Keratinocyte (primary cell): ENCODE measurements at regions not wholly inside any gene's neighbourhood (a gene's known extent, or its start where the extent isn't known, plus 50 kb on each side); places are given as distances from the start of the nearest gene placed in this dataset.

ENCODE experiments used
- DNase-seq: peaks from one replicate; pipeline ENCODE4 v3.0.0-alpha.2; 2011; ENCODE audit warnings: low read depth, missing footprints, low spot score
- FAIRE-seq: peaks from 2 replicates; lab custom pipeline; 2011; peaks lifted over from hg19 to GRCh38; lab: Jason Lieb, UNC
- H2AFZ ChIP-seq: 2 replicates; pipeline ENCODE4 v1.6.0; 2012; ENCODE audit warnings: low read length, control low read depth, inconsistent platforms; ENCODE audit not compliant: control insufficient read depth
- H3K27ac ChIP-seq: 2 replicates; pipeline ENCODE4 v1.5.1; 2011; ENCODE audit warnings: low read length; ENCODE audit not compliant: control insufficient read depth, insufficient read depth
- H3K27me3 ChIP-seq: 3 replicates; pipeline ENCODE4 v1.6.0; 2011; ENCODE audit warnings: low read length; ENCODE audit not compliant: control insufficient read depth, insufficient read depth; ENCODE audit errors: extremely low read depth
- H3K36me3 ChIP-seq, 2 experiments: 2 replicates in 1 of 2; 3 replicates in 1 of 2; pipeline ENCODE4 v1.5.1; 2011; ENCODE audit warnings: low read length in 2 of 2, mild to moderate bottlenecking in 1 of 2; ENCODE audit not compliant: control insufficient read depth in 2 of 2, insufficient read depth in 2 of 2; ENCODE audit errors: extremely low read depth in 1 of 2
- H3K4me1 ChIP-seq: 3 replicates; pipeline ENCODE4 v1.5.1; 2011; ENCODE audit warnings: low read length; ENCODE audit not compliant: control insufficient read depth, insufficient read depth; ENCODE audit errors: extremely low read depth
- H3K4me2 ChIP-seq: 3 replicates; pipeline ENCODE4 v1.6.0; 2011; ENCODE audit warnings: low read depth, low read length; ENCODE audit not compliant: control insufficient read depth, insufficient read depth; ENCODE audit errors: extremely low read depth
- H3K4me3 ChIP-seq, 3 experiments: fragments of 200-600 bp in 1 of 3; sonication (generic) in 1 of 3; 2 replicates in 2 of 3; 3 replicates in 1 of 3; pipeline ENCODE4 v1.5.1; 2011 to 2016; ENCODE audit warnings: low read length in 3 of 3, mild to moderate bottlenecking in 3 of 3, control low read depth in 2 of 3, inconsistent platforms in 1 of 3, low read depth in 1 of 3, mixed read lengths in 1 of 3, mixed run types in 1 of 3, moderate library complexity in 1 of 3; ENCODE audit not compliant: control insufficient read depth in 2 of 3, insufficient read depth in 2 of 3; ENCODE audit errors: extremely low read depth in 1 of 3
- H3K79me2 ChIP-seq: 2 replicates; pipeline ENCODE4 v1.6.0; 2012; ENCODE audit warnings: low read length; ENCODE audit not compliant: control insufficient read depth, insufficient read depth
- H3K9ac ChIP-seq: 3 replicates; pipeline ENCODE4 v1.6.0; 2011; ENCODE audit warnings: low read length; ENCODE audit not compliant: control insufficient read depth, insufficient read depth; ENCODE audit errors: extremely low read depth
- H3K9me1 ChIP-seq: 3 replicates; pipeline ENCODE4 v1.6.0; 2011; ENCODE audit warnings: low read length; ENCODE audit not compliant: control insufficient read depth, insufficient read depth; ENCODE audit errors: extremely low read depth
- H3K9me3 ChIP-seq: 2 replicates; pipeline ENCODE4 v1.5.1; 2012; ENCODE audit warnings: low read depth, low read length; ENCODE audit not compliant: control insufficient read depth
- H4K20me1 ChIP-seq: 3 replicates; pipeline ENCODE4 v1.6.0; 2011; ENCODE audit warnings: low read length; ENCODE audit not compliant: control insufficient read depth, insufficient read depth; ENCODE audit errors: extremely low read depth
- EZH2 ChIP-seq: IDR thresholded peaks from one replicate; pipeline ENCODE4 v1.6.1; 2012; ENCODE audit warnings: inconsistent platforms, mild to moderate bottlenecking, low read length, moderate library complexity
- dilution Hi-C: fragments of 300-500 bp; cut with MboI; formaldehyde crosslinking; loops from one replicate; pipeline ENCODE4 v1.7.0; 2020; ENCODE audit warnings: low sequenced_read_pairs; ENCODE audit not compliant: extremely low pct_ligation_motif_present
- TF ChIP-seq, protein P1 (sequence below), 3 experiments: IDR thresholded peaks in 1 of 3; conservative IDR thresholded peaks in 1 of 3; optimal IDR thresholded peaks in 1 of 3; 2 replicates in 2 of 3; 3 replicates in 1 of 3; pipeline versions ENCODE3 to v1.5.1; 2011; ENCODE audit warnings: low read length in 3 of 3, mild to moderate bottlenecking in 3 of 3, moderate library complexity in 2 of 3, control low read depth in 1 of 3, inconsistent platforms in 1 of 3; ENCODE audit not compliant: insufficient read depth in 2 of 3; ENCODE audit errors: extremely low read depth in 1 of 3

DNA sequence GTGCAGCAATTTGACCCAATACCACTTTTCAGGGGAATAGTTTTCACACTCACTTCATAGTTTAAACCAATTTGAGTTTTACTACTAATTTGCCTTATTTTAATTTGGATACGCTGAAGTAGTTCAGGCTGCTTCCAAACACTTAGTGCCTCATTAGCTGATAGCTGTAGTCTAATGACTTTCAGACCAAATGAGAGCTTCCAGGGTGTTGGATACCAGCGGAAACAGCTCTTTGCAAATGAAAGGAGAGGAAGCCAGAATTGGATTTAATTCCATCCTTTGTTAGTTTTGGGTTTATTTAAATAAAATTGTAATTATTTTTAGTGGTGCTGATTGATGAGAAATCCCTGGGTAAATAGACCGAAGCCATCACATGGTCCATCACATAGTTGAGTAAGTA, 158.3 kb upstream of the SEL1L start:
- FAIRE-seq: no peak
- no peaks in the 10 kb centered on the region for H4K20me1 ChIP-seq

DNA sequence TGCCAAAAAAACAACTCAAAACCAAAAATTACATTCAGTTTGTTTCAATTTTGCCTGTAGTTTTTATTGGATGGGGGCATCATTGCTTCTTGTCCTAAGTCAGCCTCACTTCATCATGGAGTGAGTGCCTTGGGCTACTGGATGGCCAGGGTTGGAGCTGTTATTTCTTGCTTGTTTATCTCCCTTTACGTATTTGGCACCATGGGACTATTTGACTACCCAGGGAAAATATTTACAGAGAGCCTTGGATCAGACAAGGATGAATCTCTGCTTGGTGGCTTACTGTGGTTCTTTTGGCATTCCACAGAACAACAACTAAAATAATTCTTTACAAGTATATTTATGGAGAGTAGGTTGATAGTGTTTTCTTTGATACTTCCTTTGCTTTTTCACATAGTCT, 160.8 kb upstream of the SEL1L start:
- no peaks in the 10 kb centered on the region for H3K79me2 ChIP-seq
- FAIRE-seq (no peak), DNase-seq (no peak)
- no peaks in the 10 kb centered on the region for H3K27me3 ChIP-seq
- H3K27ac ChIP-seq: no peak overlapping the region
- H2AFZ ChIP-seq: no peak overlapping the region
- H4K20me1 ChIP-seq: no peaks in the 10 kb centered on the region
- H3K9me3 ChIP-seq: no peaks in the 10 kb centered on the region
- H3K9ac ChIP-seq: no peak overlapping the region
- H3K36me3 ChIP-seq: no peaks in the 10 kb centered on the region
- no peak overlapping the region for H3K4me3 ChIP-seq
- TF ChIP-seq EZH2: no peak
- TF ChIP-seq, protein P1, sequence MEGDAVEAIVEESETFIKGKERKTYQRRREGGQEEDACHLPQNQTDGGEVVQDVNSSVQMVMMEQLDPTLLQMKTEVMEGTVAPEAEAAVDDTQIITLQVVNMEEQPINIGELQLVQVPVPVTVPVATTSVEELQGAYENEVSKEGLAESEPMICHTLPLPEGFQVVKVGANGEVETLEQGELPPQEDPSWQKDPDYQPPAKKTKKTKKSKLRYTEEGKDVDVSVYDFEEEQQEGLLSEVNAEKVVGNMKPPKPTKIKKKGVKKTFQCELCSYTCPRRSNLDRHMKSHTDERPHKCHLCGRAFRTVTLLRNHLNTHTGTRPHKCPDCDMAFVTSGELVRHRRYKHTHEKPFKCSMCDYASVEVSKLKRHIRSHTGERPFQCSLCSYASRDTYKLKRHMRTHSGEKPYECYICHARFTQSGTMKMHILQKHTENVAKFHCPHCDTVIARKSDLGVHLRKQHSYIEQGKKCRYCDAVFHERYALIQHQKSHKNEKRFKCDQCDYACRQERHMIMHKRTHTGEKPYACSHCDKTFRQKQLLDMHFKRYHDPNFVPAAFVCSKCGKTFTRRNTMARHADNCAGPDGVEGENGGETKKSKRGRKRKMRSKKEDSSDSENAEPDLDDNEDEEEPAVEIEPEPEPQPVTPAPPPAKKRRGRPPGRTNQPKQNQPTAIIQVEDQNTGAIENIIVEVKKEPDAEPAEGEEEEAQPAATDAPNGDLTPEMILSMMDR (optimal IDR thresholded peaks at IDR 0.05 in 1 of 3, IDR thresholded peaks at IDR 0.05 in 1 of 3, conservative IDR thresholded peaks at IDR 0.05 in 1 of 3; ENCODE audit: extremely low read depth in 1 of 3, insufficient read depth in 2 of 3, low read length in 3 of 3): no peak
- H3K4me2 ChIP-seq: no peak overlapping the region
- H3K4me1 ChIP-seq: no peaks in the 10 kb centered on the region
- dilution Hi-C loops: no loop called here
- no peaks in the 10 kb centered on the region for H3K9me1 ChIP-seq

More for the DNA sequence above, 158.3 kb upstream of the SEL1L start:
- Histone ChIP-seq H3K9me1 (no peaks in the 10 kb centered on the region), H2AFZ (no peak overlapping the region), H3K79me2 (no peaks in the 10 kb centered on the region), H3K9ac (no peak overlapping the region), H3K9me3 (no peaks in the 10 kb centered on the region), H3K36me3 (no peaks in the 10 kb centered on the region), H3K4me1 (no peaks in the 10 kb centered on the region), H3K27me3 (no peaks in the 10 kb centered on the region), H3K4me2 (no peak overlapping the region), H3K27ac (no peak overlapping the region), H3K4me3 (no peak overlapping the region)
- no peak for DNase-seq
- dilution Hi-C loops: no loop called here
- TF ChIP-seq, protein P1 (optimal IDR thresholded peaks at IDR 0.05 in 1 of 3, IDR thresholded peaks at IDR 0.05 in 1 of 3, conservative IDR thresholded peaks at IDR 0.05 in 1 of 3; ENCODE audit: extremely low read depth in 1 of 3, insufficient read depth in 2 of 3, low read length in 3 of 3): no peak
- TF ChIP-seq EZH2: no peak
